ENCODE measurements at regions not wholly inside any gene's neighbourhood (a gene's known extent, or its start where the extent isn't known, plus 50 kb on each side); places are given as distances from the start of the nearest gene placed in this dataset.

GRCh38 chr11:134677891-134678551, 266.0 kb upstream of the B3GAT1 start:
- no peak for TF ChIP-seq CTCF (IDR thresholded peaks at IDR 0.05; ENCODE audit: low read depth, low read length)
- no peak for DNase-seq (ENCODE audit: extremely low read depth, low read depth)

- DNase-seq (ENCODE audit: extremely low read depth, low read depth), result no peak
- TF ChIP-seq CTCF (IDR thresholded peaks at IDR 0.05; ENCODE audit: low read depth, low read length), result no peak
Observed at GRCh38 chr11:134677397-134677822, 265.4 kb upstream of the B3GAT1 start.

GRCh38 chr11:134676516-134677287, 264.7 kb upstream of the B3GAT1 start:
- no peak for TF ChIP-seq CTCF (IDR thresholded peaks at IDR 0.05; ENCODE audit: low read depth, low read length)
- no peak for DNase-seq (ENCODE audit: extremely low read depth, low read depth)

DNA sequence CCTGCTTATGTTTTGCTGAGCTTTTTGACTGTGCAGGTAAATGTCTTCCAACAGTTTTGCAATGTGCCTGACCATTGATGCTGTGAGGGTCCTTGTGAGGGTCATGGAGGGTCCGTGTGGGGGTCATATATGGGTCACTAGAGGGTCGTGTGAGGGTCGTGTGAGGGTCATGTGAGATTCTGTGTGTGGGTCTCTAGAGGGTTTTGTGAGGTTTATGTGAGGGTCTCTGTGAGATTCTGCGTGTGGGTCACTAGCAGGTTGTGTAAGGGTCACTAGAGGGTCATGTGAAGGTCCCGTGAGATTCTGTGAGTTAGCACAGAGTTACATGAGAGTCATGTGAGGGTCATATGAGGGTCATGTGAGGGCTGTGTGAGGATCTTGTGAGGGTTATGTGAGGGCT, 263.9 kb upstream of the B3GAT1 start:
- TF ChIP-seq CTCF (IDR thresholded peaks at IDR 0.05; ENCODE audit: low read depth, low read length), result no peak
- DNase-seq (ENCODE audit: extremely low read depth, low read depth), result no peak

- TF ChIP-seq CTCF (IDR thresholded peaks at IDR 0.05; ENCODE audit: low read depth, low read length), result no peak
Observed at GRCh38 chr11:134674974-134675373, 262.9 kb upstream of the B3GAT1 start.

GRCh38 chr11:134670961-134671370, 258.9 kb upstream of the B3GAT1 start:
- no peak for TF ChIP-seq CTCF (IDR thresholded peaks at IDR 0.05; ENCODE audit: low read depth, low read length)
- no peak for DNase-seq (ENCODE audit: extremely low read depth, low read depth)

More at GRCh38 chr11:134674974-134675373, 262.9 kb upstream of the B3GAT1 start:
- DNase-seq (ENCODE audit: extremely low read depth, low read depth), result no peak

DNA sequence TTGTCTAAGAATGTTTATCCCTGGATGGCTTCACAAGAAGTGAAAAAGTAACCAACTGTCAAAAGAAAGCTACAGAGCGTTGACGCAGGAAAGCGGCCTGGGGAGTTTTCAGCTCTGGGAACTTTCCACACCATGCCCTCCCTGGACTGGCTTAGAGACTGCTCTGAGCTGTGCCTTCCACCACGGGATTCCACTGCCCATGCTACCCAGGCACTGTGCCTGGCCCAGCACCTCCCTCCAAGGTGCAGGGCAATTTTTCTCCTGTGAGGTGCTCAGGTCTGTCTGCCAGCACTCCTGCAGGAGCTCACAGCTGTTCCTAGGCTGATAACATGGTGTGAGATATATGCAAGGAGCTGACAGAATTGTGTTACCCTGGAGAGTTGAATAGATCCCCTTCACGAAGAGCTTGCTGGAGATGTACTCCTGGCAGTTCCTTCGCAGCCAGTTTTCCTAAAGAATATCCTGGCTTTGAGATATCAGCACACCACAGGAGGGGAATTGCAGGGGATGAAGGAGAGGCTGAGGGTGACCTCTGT, 258.3 kb upstream of the B3GAT1 start:
- no peak for TF ChIP-seq CTCF (IDR thresholded peaks at IDR 0.05; ENCODE audit: low read depth, low read length)
- DNase-seq (ENCODE audit: extremely low read depth, low read depth), result no peak
